GM12878 (cell line): ENCODE measurements at regions not wholly inside any gene's neighbourhood (a gene's known extent, or its start where the extent isn't known, plus 50 kb on each side); places are given as distances from the start of the nearest gene placed in this dataset.

ENCODE experiments used
- ATAC-seq: fragments of 200-7000 bp; cut with Tn5 transposase; 3 replicates; pipeline ENCODE4 v1.9.1; 2020; ENCODE audit warnings: mild to moderate bottlenecking, moderate library complexity
- BruUV-seq: library from RNA; stranded (reverse); fragments of 400-500 nt; replicated peaks from 2 replicates; lab custom pipeline; 2021; lab: Mats Ljungman, UMichigan
- CTCF ChIA-PET: fragments of 300-600 bp; sonication (Branson Sonifier 250); formaldehyde crosslinking; extraction: SDS; loops from one replicate; lab custom pipeline; 2021; ENCODE audit warnings: inconsistent platforms; lab: Yijun Ruan, JAX
- POLR2A ChIA-PET: fragments of 350-600 bp; formaldehyde crosslinking; extraction: SDS; loops from one replicate; lab custom pipeline; 2021; ENCODE audit warnings: inconsistent platforms; lab: Charles Lee
- RAD21 ChIA-PET: fragments of 300-600 bp; sonication (Branson Sonifier 250); formaldehyde crosslinking; loops from one replicate; lab custom pipeline; 2023; ENCODE audit warnings: antibody characterized with exemption; ENCODE audit not compliant: unreplicated experiment; lab: Charles Lee
- SMC1A ChIA-PET: fragments of 300-600 bp; sonication (Branson Sonifier 250); formaldehyde crosslinking; loops from one replicate; lab custom pipeline; 2023; ENCODE audit not compliant: unreplicated experiment, uncharacterized antibody; lab: Charles Lee
- DNase-seq: peaks from one replicate; pipeline ENCODE4 v3.0.0-alpha.2; 2011; ENCODE audit warnings: low read depth, low spot score
- FAIRE-seq: peaks from 3 replicates; lab custom pipeline; 2011; peaks lifted over from hg19 to GRCh38; lab: Jason Lieb, UNC
- H2AFZ ChIP-seq: 2 replicates; pipeline ENCODE4 v1.6.0; 2011; ENCODE audit warnings: low read depth, low read length, control low read depth; ENCODE audit not compliant: control insufficient read depth
- H3K27ac ChIP-seq: 2 replicates; pipeline ENCODE4 v1.5.1; 2011; ENCODE audit warnings: control low read depth; ENCODE audit not compliant: control insufficient read depth, insufficient read depth
- H3K27me3 ChIP-seq, 2 experiments: replicated peaks in 1 of 2; 2 replicates each; pipeline versions ENCODE4 v1.6.0 to v1.6.1; 2011; ENCODE audit warnings: low read length in 1 of 2; ENCODE audit not compliant: control insufficient read depth in 2 of 2, insufficient read depth in 2 of 2
- H3K36me3 ChIP-seq, 2 experiments: 2 replicates each; pipeline ENCODE4 v1.5.1; 2011; ENCODE audit warnings: low read length in 1 of 2; ENCODE audit not compliant: control insufficient read depth in 2 of 2, insufficient read depth in 2 of 2
- H3K4me1 ChIP-seq: 2 replicates; pipeline ENCODE4 v1.6.1; 2011; ENCODE audit warnings: mild to moderate bottlenecking, low read length, moderate library complexity, mixed read lengths; ENCODE audit not compliant: control insufficient read depth, insufficient read depth
- H3K4me2 ChIP-seq: 2 replicates; pipeline ENCODE4 v1.6.0; 2011; ENCODE audit warnings: control low read depth; ENCODE audit not compliant: control insufficient read depth, insufficient read depth
- H3K4me3 ChIP-seq: fragments of 200-600 bp; sonication (generic); 2 replicates; pipeline ENCODE4 v1.5.1; 2016
- H3K79me2 ChIP-seq: 2 replicates; pipeline ENCODE4 v1.6.0; 2011; ENCODE audit warnings: low read length; ENCODE audit not compliant: control insufficient read depth, insufficient read depth
- H3K9ac ChIP-seq: 2 replicates; pipeline ENCODE4 v1.8.0; 2011; ENCODE audit warnings: low read length, control low read depth, mixed read lengths; ENCODE audit not compliant: control insufficient read depth, insufficient read depth
- H3K9me3 ChIP-seq: replicated peaks from 3 replicates; pipeline ENCODE4 v1.5.1; 2011; ENCODE audit warnings: mild to moderate bottlenecking, low read length; ENCODE audit not compliant: control insufficient read depth, insufficient read depth
- H4K20me1 ChIP-seq: 2 replicates; pipeline ENCODE4 v1.6.0; 2011; ENCODE audit not compliant: control insufficient read depth, insufficient read depth
- CHD2 ChIP-seq: IDR thresholded peaks from 2 replicates; pipeline ENCODE4 v1.6.1; 2011; ENCODE audit warnings: low read depth, low read length, improper control_type of control experiment, borderline replicate concordance
- ELK1 ChIP-seq: IDR thresholded peaks from 2 replicates; pipeline ENCODE4 v1.6.1; 2012; ENCODE audit warnings: low read depth, low read length, improper control_type of control experiment
- EP300 ChIP-seq, 2 experiments: fragments of 150-350 bp in 1 of 2; IDR thresholded peaks; 2 replicates each; pipeline ENCODE4 v1.6.1; 2011 to 2012; ENCODE audit warnings: low read depth in 2 of 2, low read length in 2 of 2, borderline replicate concordance in 1 of 2, improper control_type of control experiment in 1 of 2, inconsistent platforms in 1 of 2; ENCODE audit not compliant: control insufficient read depth in 1 of 2
- MEF2B ChIP-seq: fragments of 450-650 bp; IDR thresholded peaks from 2 replicates; pipeline ENCODE4 v1.6.1; 2018; ENCODE audit warnings: mild to moderate bottlenecking, moderate library complexity; ENCODE audit not compliant: partially characterized antibody, poor library complexity, severe bottlenecking
- NR2F1 ChIP-seq: fragments of 450-650 bp; conservative IDR thresholded peaks from 2 replicates; pipeline ENCODE4 v1.6.1; 2017; ENCODE audit warnings: mild to moderate bottlenecking
- RBBP5 ChIP-seq: fragments of 200-600 bp; sonication (generic); conservative IDR thresholded peaks from 2 replicates; pipeline ENCODE4 v1.6.1; 2016
- SMAD5 ChIP-seq: IDR thresholded peaks from 2 replicates; pipeline ENCODE4 v1.6.1; 2016; ENCODE audit warnings: antibody characterized with exemption, low read depth
- SMARCA5 ChIP-seq: fragments of 450-650 bp; IDR thresholded peaks from 2 replicates; pipeline ENCODE4 v1.6.1; 2017; ENCODE audit warnings: mild to moderate bottlenecking
- SREBF2 ChIP-seq: IDR thresholded peaks from 2 replicates; pipeline ENCODE4 v1.6.1; 2012; ENCODE audit warnings: mild to moderate bottlenecking, low read length
- TCF7 ChIP-seq: IDR thresholded peaks from 2 replicates; pipeline ENCODE4 v1.6.1; 2014; ENCODE audit warnings: antibody characterized with exemption, borderline replicate concordance
- YY1 ChIP-seq: IDR thresholded peaks from 2 replicates; pipeline ENCODE4 v1.6.1; 2011; ENCODE audit warnings: low read depth, mild to moderate bottlenecking, low read length
- WGBS: methylation state at CpG from one replicate; pipeline ENCODE4 v1.1.6; 2016; ENCODE audit warnings: low lambda C conversion rate; ENCODE audit not compliant: insufficient replicate concordance, insufficient coverage; ENCODE audit errors: missing lambda C conversion rate; 5-methylcytosine and 5-hydroxymethylcytosine counted together
- in situ Hi-C: fragments of 300-500 bp; cut with MboI; formaldehyde crosslinking; loops from 9 replicates; pipeline ENCODE4 v1.14.3; 2018; ENCODE audit warnings: mixed read lengths
- intact Hi-C: fragments of 100-400 bp; cut with micrococcal nuclease; formaldehyde crosslinking; loops from one replicate; pipeline ENCODE4 v1.14.2; 2022; ENCODE audit not compliant: unreplicated experiment

GRCh38 chr5:145205546-145205945, 629.6 kb downstream of the PRELID2 start:
- H4K20me1 ChIP-seq: no peaks in the 10 kb centered on the region
- CTCF ChIA-PET: no interaction called here
- SMC1A ChIA-PET: no interaction called here
- in situ Hi-C loops (no loop called here), intact Hi-C loops (no loop called here)
- no peak overlapping the region for H3K4me3 ChIP-seq
- no peak overlapping the region for H3K4me2 ChIP-seq
- RAD21 ChIA-PET: no interaction called here
- H3K36me3 ChIP-seq: no peaks in the 10 kb centered on the region
- ATAC-seq (no peak), DNase-seq (no peak), FAIRE-seq (no peak)
- H3K27ac ChIP-seq: no peak overlapping the region
- TF ChIP-seq NR2F1 (no peak), YY1 (no peak), SMAD5 (no peak), SREBF2 (no peak), RBBP5 (no peak), SMARCA5 (no peak), EP300 (IDR thresholded peaks at IDR 0.05; ENCODE audit: borderline replicate concordance in 1 of 2, control insufficient read depth in 1 of 2, low read depth in 2 of 2, low read length in 2 of 2) (no peak), MEF2B (no peak), CHD2 (no peak), TCF7 (no peak), ELK1 (no peak)
- H3K9ac ChIP-seq: no peak overlapping the region
- WGBS: 33% methylated on average over 4 of the region's 4 CpGs
- H3K9me3 ChIP-seq: no peaks in the 10 kb centered on the region
- H3K4me1 ChIP-seq: no peaks in the 10 kb centered on the region
- H3K27me3 ChIP-seq: no peaks in the 10 kb centered on the region
- POLR2A ChIA-PET: no interaction called here
- H2AFZ ChIP-seq: no peak overlapping the region
- no TSS peak for BruUV-seq
- H3K79me2 ChIP-seq: no peaks in the 10 kb centered on the region
